ENCODE measurements at regions not wholly inside any gene's neighbourhood (a gene's known extent, or its start where the extent isn't known, plus 50 kb on each side); places are given as distances from the start of the nearest gene placed in this dataset.

DNA sequence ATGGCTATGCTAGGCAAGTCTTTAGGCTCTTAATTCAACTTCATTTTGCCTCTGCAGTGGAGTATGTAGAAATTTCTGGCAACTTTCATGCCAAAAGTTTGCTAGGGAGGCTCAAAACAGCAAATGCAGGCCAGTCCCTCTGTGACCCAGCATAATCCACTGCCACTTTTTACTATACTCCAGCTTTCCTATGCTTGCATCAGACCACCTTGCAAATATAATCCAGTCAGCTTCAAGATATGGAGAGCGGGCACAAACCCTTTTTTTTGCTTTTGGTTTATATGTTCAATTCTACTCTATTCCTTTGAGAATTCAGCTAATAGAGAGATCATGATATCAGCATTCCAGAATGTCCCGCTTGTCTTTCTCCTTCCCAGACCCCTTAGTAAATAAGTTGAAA lies 192.0 kb upstream of the PABPC4L start:
- intact Hi-C loops (cut with micrococcal nuclease): no loop called here
- H3K9me3 Mint-ChIP-seq: peaks cover 18% of the 10 kb centered on the region
- H3K36me3 Mint-ChIP-seq: no peaks in the 10 kb centered on the region
- no peak overlapping the region for H3K4me3 Mint-ChIP-seq
- CTCF ChIA-PET: no interaction called here
- H3K27ac Mint-ChIP-seq: no peak overlapping the region
- H3K4me1 Mint-ChIP-seq (ENCODE audit: low read depth): no peaks in the 10 kb centered on the region
- POLR2A ChIA-PET: no interaction called here
- no peak for DNase-seq
- no peaks in the 10 kb centered on the region for H3K27me3 Mint-ChIP-seq

GRCh38 chr4:134390319-134390718 lies 188.7 kb upstream of the PABPC4L start:
- POLR2A ChIA-PET: no interaction called here
- no peaks in the 10 kb centered on the region for H3K36me3 Mint-ChIP-seq
- no peak overlapping the region for H3K27ac Mint-ChIP-seq
- no peaks in the 10 kb centered on the region for H3K4me1 Mint-ChIP-seq (ENCODE audit: low read depth)
- intact Hi-C loops (cut with micrococcal nuclease): no loop called here
- no peak overlapping the region for H3K4me3 Mint-ChIP-seq
- peaks cover 5% of the 10 kb centered on the region for H3K9me3 Mint-ChIP-seq
- CTCF ChIA-PET: no interaction called here
- no peak for DNase-seq
- H3K27me3 Mint-ChIP-seq: no peaks in the 10 kb centered on the region

DNA sequence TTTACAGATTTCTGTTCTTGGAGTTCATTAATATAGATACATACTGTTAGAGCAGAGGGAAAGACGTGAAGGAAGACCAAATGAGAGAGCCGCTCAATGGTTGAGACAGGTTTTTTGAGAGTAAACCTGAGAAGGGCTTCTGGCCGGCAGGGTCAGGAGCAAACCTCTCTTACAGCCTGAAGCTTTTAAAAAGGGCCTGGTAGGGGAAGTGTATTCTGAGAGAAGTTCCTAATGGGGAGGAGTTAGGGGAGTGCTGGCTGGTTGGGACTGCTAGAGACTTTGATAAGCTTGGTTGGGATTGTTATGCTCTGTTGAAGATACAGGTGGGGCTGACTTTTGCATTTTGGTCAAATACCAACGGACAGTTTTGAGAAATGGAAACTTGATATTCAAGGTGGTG lies 186.8 kb upstream of the PABPC4L start:
- Mint-ChIP-seq H3K27me3 (no peaks in the 10 kb centered on the region), H3K9me3 (peaks cover 8% of the 10 kb centered on the region), H3K36me3 (no peaks in the 10 kb centered on the region), H3K4me1 (ENCODE audit: low read depth) (no peaks in the 10 kb centered on the region), H3K4me3 (no peak overlapping the region), H3K27ac (no peak overlapping the region)
- ChIA-PET POLR2A (no interaction called here), CTCF (no interaction called here)
- intact Hi-C loops (cut with micrococcal nuclease): no loop called here
- no peak for DNase-seq

DNA sequence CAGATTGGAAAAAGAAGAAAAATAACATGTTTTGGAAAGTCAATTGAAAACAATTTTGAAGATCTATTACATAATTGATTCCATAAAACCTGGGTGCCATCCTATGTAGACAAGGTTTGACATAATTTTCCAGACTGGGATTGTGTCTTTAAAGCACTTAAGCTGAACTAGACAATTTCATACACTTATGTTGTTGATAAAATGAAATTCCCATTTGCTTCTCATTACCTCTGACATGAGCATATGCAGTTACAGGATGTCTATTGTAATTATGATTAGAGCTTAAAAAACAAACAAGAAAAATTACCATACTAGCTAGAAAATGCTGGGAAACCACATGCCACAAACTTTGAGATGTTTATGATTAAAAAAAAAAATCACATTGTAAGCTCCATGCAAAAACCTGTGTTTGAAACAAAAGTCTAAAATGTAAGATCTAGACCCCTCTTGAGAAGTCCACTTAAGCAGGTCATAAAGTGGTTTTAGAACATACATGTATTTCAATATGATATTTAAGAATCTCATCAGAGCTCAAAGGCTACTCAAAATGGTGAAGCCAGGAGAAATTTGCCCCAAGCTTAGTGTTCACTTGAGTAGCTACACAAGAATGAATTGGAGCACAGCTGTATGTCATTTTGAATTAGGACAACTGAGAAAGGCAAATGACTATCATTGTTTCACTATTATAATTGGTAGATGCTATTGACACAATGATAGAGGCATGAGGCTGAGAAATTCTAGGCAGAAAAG lies 181.1 kb upstream of the PABPC4L start:
- H3K4me3 Mint-ChIP-seq: no peak overlapping the region
- no peak for DNase-seq
- H3K27me3 Mint-ChIP-seq: no peaks in the 10 kb centered on the region
- POLR2A ChIA-PET: no interaction called here
- peaks cover 5% of the 10 kb centered on the region for H3K9me3 Mint-ChIP-seq
- no peaks in the 10 kb centered on the region for H3K36me3 Mint-ChIP-seq
- intact Hi-C loops (cut with micrococcal nuclease): no loop called here
- H3K4me1 Mint-ChIP-seq (ENCODE audit: low read depth): no peaks in the 10 kb centered on the region
- CTCF ChIA-PET: no interaction called here
- no peak overlapping the region for H3K27ac Mint-ChIP-seq

GRCh38 chr4:134375775-134376174 lies 174.2 kb upstream of the PABPC4L start:
- CTCF ChIA-PET: no interaction called here
- intact Hi-C loops (cut with micrococcal nuclease): no loop called here
- H3K27ac Mint-ChIP-seq: no peak overlapping the region
- no peak overlapping the region for H3K4me3 Mint-ChIP-seq
- no peaks in the 10 kb centered on the region for H3K27me3 Mint-ChIP-seq
- no peaks in the 10 kb centered on the region for H3K4me1 Mint-ChIP-seq (ENCODE audit: low read depth)
- H3K9me3 Mint-ChIP-seq: peaks cover 8% of the 10 kb centered on the region
- DNase-seq: no peak
- no peaks in the 10 kb centered on the region for H3K36me3 Mint-ChIP-seq
- POLR2A ChIA-PET: no interaction called here

DNA sequence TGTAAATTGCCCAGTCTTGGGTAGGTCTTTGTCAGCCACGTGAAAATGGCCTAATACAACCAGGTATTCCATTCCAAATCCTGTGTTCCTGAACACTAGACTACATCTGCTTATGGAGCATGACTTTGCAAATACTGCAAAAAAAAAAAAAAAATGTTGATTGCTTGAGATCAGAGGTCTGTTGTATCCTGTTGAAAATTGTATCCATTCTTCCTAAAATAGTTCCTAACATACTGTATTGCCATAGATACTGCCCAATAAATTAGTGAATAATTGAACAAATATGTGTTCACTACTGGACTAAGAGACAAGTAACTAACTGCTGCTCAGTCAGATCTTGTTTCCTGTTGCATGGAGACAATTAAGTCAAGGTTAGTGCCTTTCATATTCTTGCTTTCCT lies 164.3 kb upstream of the PABPC4L start:
- ChIA-PET POLR2A (no interaction called here), CTCF (no interaction called here)
- Mint-ChIP-seq H3K27me3 (no peaks in the 10 kb centered on the region), H3K4me3 (no peak overlapping the region), H3K27ac (no peak overlapping the region), H3K4me1 (ENCODE audit: low read depth) (no peaks in the 10 kb centered on the region), H3K9me3 (peaks cover 14% of the 10 kb centered on the region), H3K36me3 (no peaks in the 10 kb centered on the region)
- intact Hi-C loops (cut with micrococcal nuclease): no loop called here
- DNase-seq: no peak

DNA sequence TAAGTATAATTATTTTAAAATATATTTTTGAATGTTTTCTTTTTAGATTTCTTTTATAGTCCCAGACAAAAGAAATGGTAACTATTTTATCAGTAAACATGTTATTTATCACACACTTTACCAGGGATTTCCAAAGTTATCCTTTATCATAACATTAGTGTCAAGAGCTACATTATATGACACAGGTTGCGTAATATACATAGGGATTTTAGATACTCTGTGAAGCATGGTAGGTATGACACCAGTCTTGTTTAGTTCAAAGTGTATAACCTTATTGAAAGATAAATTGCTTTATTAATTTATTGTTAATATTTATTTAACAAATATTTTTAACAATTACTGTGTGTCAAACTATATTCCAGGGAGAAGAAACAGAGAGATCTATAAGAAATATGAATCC lies 163.3 kb upstream of the PABPC4L start:
- H3K4me3 Mint-ChIP-seq: no peak overlapping the region
- H3K9me3 Mint-ChIP-seq: peaks cover 14% of the 10 kb centered on the region
- no peaks in the 10 kb centered on the region for H3K4me1 Mint-ChIP-seq (ENCODE audit: low read depth)
- ChIA-PET POLR2A (no interaction called here), CTCF (no interaction called here)
- no peak overlapping the region for H3K27ac Mint-ChIP-seq
- intact Hi-C loops (cut with micrococcal nuclease): no loop called here
- no peaks in the 10 kb centered on the region for H3K36me3 Mint-ChIP-seq
- DNase-seq: no peak
- no peaks in the 10 kb centered on the region for H3K27me3 Mint-ChIP-seq

- ChIA-PET CTCF (no interaction called here), POLR2A (no interaction called here)
- intact Hi-C loops (cut with micrococcal nuclease): no loop called here
- Mint-ChIP-seq H3K4me1 (ENCODE audit: low read depth) (no peaks in the 10 kb centered on the region), H3K4me3 (no peak overlapping the region), H3K27me3 (no peaks in the 10 kb centered on the region), H3K36me3 (no peaks in the 10 kb centered on the region), H3K9me3 (peaks cover 8% of the 10 kb centered on the region), H3K27ac (no peak overlapping the region)
- DNase-seq: no peak
Observed at GRCh38 chr4:134345244-134345643, 143.7 kb upstream of the PABPC4L start.

DNA sequence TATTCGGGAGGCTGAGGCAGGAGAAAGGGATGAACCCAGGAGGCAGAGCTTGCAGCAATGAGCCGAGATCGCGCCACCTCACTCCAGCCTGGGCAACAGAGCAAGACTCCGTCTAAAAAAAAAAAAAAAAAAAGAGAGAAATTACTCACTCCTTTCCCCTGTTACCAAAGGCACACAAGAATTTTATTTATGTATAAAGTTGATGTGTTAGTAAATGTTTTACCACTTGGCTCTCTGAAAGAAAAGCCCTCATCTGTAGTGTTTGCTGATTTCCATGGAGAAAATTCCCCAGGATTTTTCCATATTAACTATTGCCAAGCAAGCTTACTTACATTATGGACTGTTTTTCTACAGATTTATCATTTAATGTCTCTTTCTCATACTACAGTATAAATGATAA lies 142.1 kb upstream of the PABPC4L start:
- H3K4me1 Mint-ChIP-seq (ENCODE audit: low read depth): no peaks in the 10 kb centered on the region
- ChIA-PET CTCF (no interaction called here), POLR2A (no interaction called here)
- DNase-seq: no peak
- no peaks in the 10 kb centered on the region for H3K36me3 Mint-ChIP-seq
- H3K27me3 Mint-ChIP-seq: no peaks in the 10 kb centered on the region
- H3K27ac Mint-ChIP-seq: no peak overlapping the region
- no peak overlapping the region for H3K4me3 Mint-ChIP-seq
- intact Hi-C loops (cut with micrococcal nuclease): no loop called here
- peaks cover 8% of the 10 kb centered on the region for H3K9me3 Mint-ChIP-seq

GRCh38 chr4:134343081-134343480 lies 141.5 kb upstream of the PABPC4L start:
- intact Hi-C loops (cut with micrococcal nuclease): no loop called here
- H3K4me1 Mint-ChIP-seq (ENCODE audit: low read depth): no peaks in the 10 kb centered on the region
- no peak for DNase-seq

GRCh38 chr4:134337574-134337973 lies 136.0 kb upstream of the PABPC4L start:
- no peaks in the 10 kb centered on the region for H3K4me1 Mint-ChIP-seq (ENCODE audit: low read depth)
- ChIA-PET CTCF (no interaction called here), POLR2A (no interaction called here)
- DNase-seq: no peak
- intact Hi-C loops (cut with micrococcal nuclease): no loop called here
- H3K36me3 Mint-ChIP-seq: no peaks in the 10 kb centered on the region
- no peak overlapping the region for H3K27ac Mint-ChIP-seq
- H3K4me3 Mint-ChIP-seq: no peak overlapping the region
- H3K27me3 Mint-ChIP-seq: no peaks in the 10 kb centered on the region
- peaks cover 9% of the 10 kb centered on the region for H3K9me3 Mint-ChIP-seq

More at GRCh38 chr4:134343081-134343480, 141.5 kb upstream of the PABPC4L start:
- ChIA-PET CTCF (no interaction called here), POLR2A (no interaction called here)
- Mint-ChIP-seq H3K4me3 (no peak overlapping the region), H3K27ac (no peak overlapping the region), H3K36me3 (no peaks in the 10 kb centered on the region), H3K9me3 (peaks cover 8% of the 10 kb centered on the region), H3K27me3 (no peaks in the 10 kb centered on the region)

DNA sequence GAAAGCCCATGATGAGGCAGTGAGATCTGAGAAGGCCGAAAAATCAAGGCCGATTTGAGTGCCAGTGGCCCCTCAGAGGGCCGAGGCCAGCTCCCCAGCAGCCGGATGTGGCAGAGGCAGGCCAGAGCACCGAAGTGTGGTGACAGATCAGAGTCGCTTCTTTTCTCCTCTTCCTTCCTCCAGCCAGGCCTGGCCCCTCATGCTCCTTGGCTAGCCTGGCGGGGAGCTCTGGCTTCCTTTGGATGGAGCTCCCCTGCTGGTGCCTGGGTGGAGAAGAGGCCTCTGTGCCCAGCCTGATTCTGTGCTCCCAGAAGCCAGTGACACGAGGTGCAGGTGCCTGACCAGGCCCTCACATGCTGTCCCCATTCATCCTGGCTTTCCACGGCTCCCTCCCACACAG lies 127.2 kb upstream of the PABPC4L start:
- Mint-ChIP-seq H3K4me3 (no peak overlapping the region), H3K27me3 (no peaks in the 10 kb centered on the region), H3K36me3 (no peaks in the 10 kb centered on the region), H3K27ac (no peak overlapping the region), H3K4me1 (ENCODE audit: low read depth) (no peaks in the 10 kb centered on the region), H3K9me3 (peaks cover 20% of the 10 kb centered on the region)
- DNase-seq: no peak
- intact Hi-C loops (cut with micrococcal nuclease): no loop called here
- ChIA-PET POLR2A (no interaction called here), CTCF (no interaction called here)

DNA sequence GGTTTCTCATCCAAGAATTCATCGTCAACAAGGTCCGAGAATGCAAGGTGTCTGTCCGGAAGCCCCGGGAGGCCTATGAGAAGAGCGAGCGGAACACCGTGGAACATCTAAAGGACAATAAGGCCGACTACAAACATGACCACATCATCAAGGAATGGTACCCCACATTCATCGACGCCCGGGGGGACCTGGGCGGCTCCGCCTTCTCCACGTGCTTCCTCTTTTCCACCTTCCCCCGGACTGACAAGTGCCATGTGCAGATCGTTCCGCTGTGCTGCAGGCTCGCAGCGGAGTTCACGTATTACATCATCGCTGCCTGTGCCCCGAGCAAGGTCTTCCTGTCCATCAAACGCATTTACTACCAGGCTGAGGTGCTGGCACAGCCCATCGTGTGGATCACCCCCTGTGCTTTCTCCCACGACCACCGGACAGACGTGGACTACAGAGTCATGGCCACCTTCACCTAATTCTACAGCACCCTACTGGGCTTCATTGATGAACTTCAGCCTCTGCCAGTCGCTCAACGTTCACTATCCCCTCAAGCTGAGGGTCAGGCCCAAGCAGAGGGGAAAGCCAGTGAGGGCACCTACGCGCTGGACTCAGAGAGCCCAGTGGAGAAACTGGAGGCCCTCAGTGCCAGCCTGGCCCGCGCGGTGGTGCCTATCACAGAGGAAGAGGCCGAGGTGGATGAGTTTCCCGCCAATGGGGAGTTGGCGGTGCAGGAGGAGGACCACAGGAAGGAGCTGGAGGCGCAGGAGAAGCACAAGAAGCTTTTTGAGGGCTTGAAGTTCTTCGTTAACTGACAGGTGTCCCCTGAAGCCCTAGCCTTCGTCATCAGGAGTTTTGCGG lies 125.9 kb upstream of the PABPC4L start:
- intact Hi-C loops (cut with micrococcal nuclease): no loop called here
- no peak overlapping the region for H3K4me3 Mint-ChIP-seq
- CTCF ChIA-PET: no interaction called here
- no peak overlapping the region for H3K27ac Mint-ChIP-seq
- no peaks in the 10 kb centered on the region for H3K4me1 Mint-ChIP-seq (ENCODE audit: low read depth)
- no peaks in the 10 kb centered on the region for H3K27me3 Mint-ChIP-seq
- no peaks in the 10 kb centered on the region for H3K36me3 Mint-ChIP-seq
- POLR2A ChIA-PET: no interaction called here
- DNase-seq: no peak
- H3K9me3 Mint-ChIP-seq: peaks cover 24% of the 10 kb centered on the region
